ENCODE measurements at regions not wholly inside any gene's neighbourhood (a gene's known extent, or its start where the extent isn't known, plus 50 kb on each side); places are given as distances from the start of the nearest gene placed in this dataset.
A peak's percentile ranks its signal among the peaks of the same experiment; 100 is the strongest.

GRCh38 chr1:18535391-18536210, 54.9 kb downstream of the KLHDC7A start:
- no peak for DNase-seq (ENCODE audit: low spot score)

- no peak for DNase-seq (ENCODE audit: low spot score)
Observed at GRCh38 chr1:18536356-18536755, 55.6 kb downstream of the KLHDC7A start.

DNA sequence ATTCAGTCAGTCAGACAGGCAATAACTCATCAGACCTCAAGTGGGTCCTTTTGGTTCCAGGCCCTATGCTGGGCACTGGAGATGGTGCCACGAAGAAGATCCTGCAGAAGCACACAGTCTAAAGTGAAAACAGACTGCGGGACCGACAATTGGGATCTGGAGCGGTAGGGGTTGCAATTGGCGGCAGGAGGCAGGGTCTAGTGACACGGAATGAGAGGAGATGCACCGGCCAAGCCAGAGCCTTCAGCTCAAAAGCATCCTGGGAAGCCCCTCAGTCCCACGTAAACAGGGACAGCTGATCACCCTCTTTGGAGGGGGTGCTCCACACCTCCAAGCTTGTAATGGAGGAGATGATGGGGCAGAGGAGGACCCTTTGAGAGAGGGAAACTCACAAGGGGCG, 56.2 kb downstream of the KLHDC7A start:
- DNase-seq (ENCODE audit: low spot score), result no peak

GRCh38 chr1:18537386-18538306, 56.9 kb downstream of the KLHDC7A start:
- DNase-seq (ENCODE audit: low spot score), result no peak

DNA sequence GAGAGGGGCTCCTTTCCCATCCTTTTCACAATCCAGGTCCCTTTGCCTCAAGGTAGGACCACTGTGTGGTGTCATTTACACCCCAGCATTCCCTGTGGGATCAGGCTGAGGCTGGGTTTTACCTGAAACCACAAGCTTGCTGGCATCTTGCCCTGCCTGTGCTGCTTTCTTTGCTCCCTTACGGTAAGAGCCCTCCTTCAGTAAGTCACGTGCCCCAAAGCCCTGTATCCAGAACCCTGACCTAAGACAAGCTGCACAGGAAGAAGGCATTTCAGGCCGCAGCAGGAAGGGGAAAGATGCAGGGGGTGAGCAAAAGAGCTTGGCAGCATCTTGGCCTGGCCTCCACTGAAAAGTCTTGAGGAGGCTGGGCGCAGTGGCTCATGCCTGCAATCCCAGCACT, 58.4 kb downstream of the KLHDC7A start:
- DNase-seq (ENCODE audit: low spot score), result no peak

DNA sequence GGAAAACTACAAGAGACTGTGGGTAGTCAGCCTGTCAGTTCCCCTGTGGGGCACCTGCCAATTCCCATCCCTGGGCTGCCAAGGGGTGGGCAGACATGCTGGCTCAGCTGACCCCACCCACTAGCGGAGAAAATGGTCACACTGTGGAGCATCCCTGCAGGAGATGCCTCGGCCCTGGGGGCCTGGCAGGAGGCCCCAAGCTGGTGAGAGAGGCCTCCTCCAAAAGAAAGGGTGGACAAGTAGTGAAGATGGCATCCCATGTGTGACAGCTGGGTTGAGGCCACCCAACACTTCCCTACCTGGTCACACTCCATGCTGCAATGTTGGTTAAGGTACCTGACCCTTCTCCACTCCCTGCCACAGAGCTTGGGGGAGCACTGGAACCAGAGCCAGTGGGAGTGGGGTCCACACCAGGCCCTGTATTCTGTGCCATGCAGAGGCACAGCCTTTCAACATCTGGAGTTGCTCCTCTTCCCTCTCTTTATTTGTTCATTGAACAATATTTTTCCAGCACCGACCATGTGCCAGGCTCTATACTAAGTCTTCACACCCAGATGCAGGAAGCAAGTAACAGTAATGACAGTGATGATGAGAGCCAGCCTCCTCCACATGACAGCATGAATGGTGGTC, 59.5 kb downstream of the KLHDC7A start:
- no peak for DNase-seq (ENCODE audit: low spot score)

GRCh38 chr1:18541046-18541795, 60.5 kb downstream of the KLHDC7A start:
- DNase-seq (ENCODE audit: low spot score), result no peak

DNA sequence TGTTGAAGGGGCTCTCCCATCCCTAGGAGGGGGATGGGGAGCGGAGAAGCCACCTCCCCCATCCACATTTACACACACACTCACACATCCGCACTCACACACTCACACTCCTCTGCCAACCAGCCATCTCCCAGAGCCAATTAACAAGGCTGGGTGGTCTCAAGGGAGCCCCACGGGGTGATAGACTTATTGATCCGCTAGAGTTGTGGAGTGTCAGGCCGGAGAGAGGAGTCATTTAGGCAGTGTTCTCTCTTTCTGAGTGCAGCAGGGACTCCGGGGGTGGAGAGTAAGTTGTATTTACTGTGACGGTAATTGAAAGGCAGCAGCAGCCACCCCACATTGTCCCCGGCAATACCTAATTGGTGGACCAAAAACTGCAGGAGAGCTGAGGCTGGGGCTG, 61.6 kb downstream of the KLHDC7A start:
- no peak for DNase-seq (ENCODE audit: low spot score)

GRCh38 chr1:18546026-18546425, 65.3 kb downstream of the KLHDC7A start:
- no peak for DNase-seq (ENCODE audit: low spot score)

GRCh38 chr1:18547460-18547859, 66.7 kb downstream of the KLHDC7A start:
- DNase-seq (ENCODE audit: low spot score), result no peak

DNA sequence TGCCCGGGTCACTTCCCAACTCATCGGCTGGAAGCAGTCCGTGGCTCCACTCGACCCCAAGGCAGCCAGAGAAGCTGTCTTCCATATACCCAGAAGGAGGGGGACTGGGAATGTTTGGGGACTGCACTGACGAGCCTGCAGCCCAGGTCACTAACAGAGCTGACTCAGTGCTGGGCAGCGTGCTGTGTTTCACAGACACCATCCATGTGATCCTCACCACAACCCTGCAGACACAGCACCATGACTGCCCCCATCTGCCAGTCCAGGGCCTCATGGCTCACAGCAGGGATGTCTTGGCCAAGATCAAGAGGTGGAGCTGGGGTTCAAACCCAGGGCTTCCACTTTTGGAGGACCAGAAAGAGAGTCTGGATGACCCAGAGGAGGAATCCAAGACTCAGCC, 67.9 kb downstream of the KLHDC7A start:
- DNase-seq (ENCODE audit: low spot score), result no peak

DNA sequence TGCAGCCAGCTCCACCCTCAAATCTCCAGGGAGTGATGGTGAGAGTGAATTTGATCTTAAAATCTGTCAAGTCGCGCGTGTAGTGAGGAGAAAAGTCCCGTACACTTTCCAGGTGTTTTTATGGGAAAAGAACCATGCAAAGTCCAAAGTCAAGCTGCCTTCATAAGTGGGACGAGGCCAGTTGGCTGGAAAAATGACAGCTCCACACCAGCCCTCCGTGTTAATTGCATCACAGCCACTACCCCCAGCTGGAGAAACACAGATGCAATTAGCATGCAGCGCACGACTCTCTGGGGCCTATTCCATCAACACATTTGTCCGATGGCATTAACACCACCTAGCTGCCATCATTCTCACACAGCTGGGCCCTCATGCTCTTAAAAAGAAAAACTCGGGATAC, 68.4 kb downstream of the KLHDC7A start:
- no peak for DNase-seq (ENCODE audit: low spot score)

DNA sequence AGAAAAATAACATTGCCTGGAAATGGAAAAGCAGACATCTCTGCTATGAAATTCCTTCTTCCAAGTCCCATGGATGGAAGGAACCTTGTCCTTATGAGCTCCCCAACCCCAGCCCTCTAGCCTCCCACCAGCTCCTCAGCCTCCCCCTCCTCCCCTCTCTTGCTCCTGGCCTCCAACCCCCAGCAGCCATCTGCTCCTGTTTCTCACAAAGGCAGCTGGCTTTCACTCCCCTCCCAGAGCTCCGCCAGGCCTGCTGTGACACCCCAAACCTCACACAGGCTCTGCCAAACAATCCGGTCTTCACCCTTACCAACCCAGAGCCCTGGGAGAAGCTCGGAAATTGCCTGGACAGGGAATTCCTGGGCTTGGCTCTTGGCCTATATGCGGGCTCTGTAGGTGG, 69.2 kb downstream of the KLHDC7A start:
- no peak for DNase-seq (ENCODE audit: low spot score)

DNA sequence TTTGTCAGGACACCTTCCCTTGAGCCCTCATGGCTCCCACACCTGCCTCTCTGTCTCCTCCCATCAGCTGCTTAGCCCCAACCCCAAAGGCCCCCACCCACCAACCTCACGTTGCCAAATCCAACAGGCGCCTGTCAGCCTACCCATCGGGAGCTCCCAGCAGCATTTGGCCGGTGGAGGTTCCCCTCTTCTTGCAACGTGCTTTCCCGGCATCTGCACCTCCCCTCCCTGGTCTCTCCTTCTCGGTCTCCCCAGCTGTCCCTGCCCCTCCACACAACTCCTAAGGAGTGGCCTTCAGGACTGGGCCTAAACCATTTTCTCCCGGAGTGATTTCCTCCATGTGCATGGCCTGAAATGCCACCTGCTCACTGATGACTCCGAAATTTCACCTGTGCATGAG, 71.9 kb downstream of the KLHDC7A start:
- DNase-seq (ENCODE audit: low spot score), result no peak

- no peak for DNase-seq (ENCODE audit: low spot score)
Observed at GRCh38 chr1:18553388-18553787, 72.7 kb downstream of the KLHDC7A start.

DNA sequence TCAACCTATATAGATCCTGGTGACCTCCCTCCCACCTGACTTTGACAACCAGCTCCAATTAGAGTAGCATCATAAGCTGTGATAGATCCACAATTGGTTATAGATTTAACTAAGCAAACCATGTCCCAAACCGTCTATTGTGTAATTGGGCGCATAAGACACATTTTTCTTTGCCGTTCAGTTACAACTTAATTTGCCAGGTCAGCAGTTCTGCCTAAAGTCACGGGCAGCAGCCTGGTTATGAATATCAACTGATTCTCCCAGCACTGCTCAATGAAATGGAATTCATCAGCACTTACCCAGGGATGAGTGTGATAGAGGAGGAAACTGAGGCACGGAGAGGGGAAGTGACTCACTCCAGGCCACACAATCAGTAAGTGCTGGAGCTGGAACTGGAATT, 73.4 kb downstream of the KLHDC7A start:
- DNase-seq (ENCODE audit: low spot score), result no peak

- no peak for DNase-seq (ENCODE audit: low spot score)
Observed at GRCh38 chr1:18554597-18554996, 73.9 kb downstream of the KLHDC7A start.

GRCh38 chr1:18555036-18555435, 74.3 kb downstream of the KLHDC7A start:
- no peak for DNase-seq (ENCODE audit: low spot score)

DNA sequence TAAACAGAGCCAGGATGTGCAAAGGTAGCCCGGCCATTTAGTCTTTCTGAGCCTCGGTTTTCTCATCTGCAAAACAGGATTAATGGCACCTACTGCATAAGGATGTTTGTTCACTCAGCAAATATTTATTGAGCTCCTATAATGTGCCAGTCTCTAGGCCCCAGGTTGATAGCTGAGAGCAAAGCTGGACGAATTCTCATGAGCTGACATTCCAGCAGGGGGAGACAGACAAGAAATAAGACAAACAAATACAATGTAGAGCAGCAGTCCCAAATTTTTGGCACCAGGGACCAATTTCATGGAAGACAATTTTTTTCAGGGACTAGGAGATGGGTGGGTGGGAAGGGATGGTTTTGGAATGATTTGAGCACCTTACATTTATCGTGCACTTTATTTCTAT, 74.3 kb upstream of the PAX7 start:
- DNase-seq (ENCODE audit: low spot score), result no peak

GRCh38 chr1:18557621-18558465, 72.8 kb upstream of the PAX7 start:
- DNase-seq (ENCODE audit: low spot score), result peak; percentile 77

DNA sequence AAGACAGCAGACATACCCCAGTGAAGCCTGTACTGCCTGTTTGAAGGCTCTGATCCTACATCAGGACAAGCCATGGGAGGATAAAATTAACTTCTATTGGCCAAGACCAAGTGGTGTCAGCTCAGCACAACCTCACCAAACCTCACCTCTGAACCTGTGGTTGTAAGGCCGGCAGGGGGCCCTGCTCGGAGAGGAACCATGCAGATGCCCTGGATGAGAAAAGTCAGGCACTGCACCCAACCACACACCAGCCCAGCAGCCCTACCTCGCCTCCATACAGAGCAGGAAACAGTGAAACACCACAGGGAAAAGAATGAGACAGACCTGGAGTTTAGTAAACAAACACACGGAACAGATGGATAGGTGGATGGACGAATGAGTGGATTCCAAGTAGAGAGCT, 70.0 kb upstream of the PAX7 start:
- DNase-seq (ENCODE audit: low spot score), result no peak

All from putamen (tissue), 1 donor.